ENCODE measurements at regions not wholly inside any gene's neighbourhood (a gene's known extent, or its start where the extent isn't known, plus 50 kb on each side); places are given as distances from the start of the nearest gene placed in this dataset.

GRCh38 chr10:3224241-3224640 is 51.7 kb upstream of the PITRM1 start:
- intact Hi-C loops (cut with micrococcal nuclease) = loop anchor here (10.0 kb wide), 2 partner anchors 911 to 1021 kb away; no protein-coding TSS in a partner anchor
- H3K36me3 Mint-ChIP-seq (ENCODE audit: low read depth) = no peaks in the 10 kb centered on the region
- no peak for DNase-seq
- H3K27me3 Mint-ChIP-seq = peaks cover 21% of the 10 kb centered on the region
- peaks cover 17% of the 10 kb centered on the region for H3K4me1 Mint-ChIP-seq
- no peak overlapping the region for H3K4me3 Mint-ChIP-seq
- peaks cover 3% of the 10 kb centered on the region for H3K9me3 Mint-ChIP-seq
- H3K27ac Mint-ChIP-seq = no peak overlapping the region

- H3K4me3 Mint-ChIP-seq = no peak overlapping the region
- no peak overlapping the region for H3K27ac Mint-ChIP-seq
- H3K27me3 Mint-ChIP-seq = peaks cover 20% of the 10 kb centered on the region
- DNase-seq = no peak
- intact Hi-C loops (cut with micrococcal nuclease) = loop anchor here (10.0 kb wide), 2 partner anchors 912 to 1022 kb away; no protein-coding TSS in a partner anchor
- no peaks in the 10 kb centered on the region for H3K36me3 Mint-ChIP-seq (ENCODE audit: low read depth)
- H3K9me3 Mint-ChIP-seq = peaks cover 10% of the 10 kb centered on the region
- peaks cover 8% of the 10 kb centered on the region for H3K4me1 Mint-ChIP-seq
These were observed 50.0 kb upstream of the PITRM1 start for GRCh38 chr10:3222626-3223025.

Measured in activated CD4-positive, alpha-beta T cell treated with anti-CD3 and anti-CD28 coated beads, Interleukin-2, amount 10 ng/mL, durations not matched to agents 24 days and 14 days (primary cell).